Stomach (tissue), 8 donors: ENCODE measurements at regions not wholly inside any gene's neighbourhood (a gene's known extent, or its start where the extent isn't known, plus 50 kb on each side); places are given as distances from the start of the nearest gene placed in this dataset.

Experiments used
- DNase-seq, 2 donors: peaks; one replicate each; pipeline versions ENCODE4 v3.0.0 to v3.0.0-alpha.2; 2013 to 2019
- H3K27ac ChIP-seq, 5 donors: fragments of 200-600 bp in 4 of 5; sonication (generic) in 4 of 5; one replicate each; pipeline ENCODE4 v1.5.1; 2013 to 2019; ENCODE audit warnings: mild to moderate bottlenecking in 1 of 5, moderate library complexity in 1 of 5
- H3K27me3 ChIP-seq, 3 donors: fragments of 200-600 bp; sonication (generic); one replicate each; pipeline ENCODE4 v1.5.1; 2017 to 2019; ENCODE audit warnings: mixed run types in 1 of 3
- H3K36me3 ChIP-seq, 4 donors: fragments of 200-600 bp; sonication (generic); 1 replicate in 3 of 4; 2 replicates in 1 of 4; pipeline ENCODE4 v1.5.1; 2016 to 2019
- H3K4me1 ChIP-seq, 4 donors: fragments of 200-600 bp; sonication (generic); one replicate each; pipeline ENCODE4 v1.5.1; 2016 to 2019
- H3K4me3 ChIP-seq, 4 donors: fragments of 200-600 bp; sonication (generic) in 3 of 4; one replicate each; pipeline ENCODE4 v1.5.1; 2016 to 2019; ENCODE audit warnings: mild to moderate bottlenecking in 1 of 4
- H3K9me3 ChIP-seq, 4 donors: fragments of 200-600 bp; sonication (generic); one replicate each; pipeline ENCODE4 v1.5.1; 2016 to 2019
- CTCF ChIP-seq, 7 experiments: fragments of 450-650 bp in 4 of 7; fragments of 200-600 bp in 3 of 7; sonication (generic) in 3 of 7; IDR thresholded peaks; one replicate each; pipeline ENCODE4 v1.5.1; 2016 to 2019; ENCODE audit warnings: antibody characterized with exemption in 7 of 7, control low read depth in 2 of 7, mild to moderate bottlenecking in 1 of 7
- EP300 ChIP-seq: sonication (generic); formaldehyde crosslinking; IDR thresholded peaks from one replicate; pipeline ENCODE4 v1.6.1; 2017; ENCODE audit warnings: antibody characterized with exemption
- POLR2A ChIP-seq, 4 donors: fragments of 450-650 bp; IDR thresholded peaks; one replicate each; pipeline ENCODE4 v1.6.1; 2016; ENCODE audit warnings: antibody characterized with exemption in 4 of 4, control low read depth in 2 of 4, mild to moderate bottlenecking in 1 of 4, moderate library complexity in 1 of 4
- POLR2AphosphoS5 ChIP-seq, 3 donors: sonication (generic); formaldehyde crosslinking; IDR thresholded peaks; one replicate each; pipeline ENCODE4 v1.6.1; 2016; ENCODE audit warnings: antibody characterized with exemption in 3 of 3
- WGBS, 5 donors: extraction: QIAGEN DNeasy Blood & Tissue Kit in 3 of 5; methylation state at CpG; one replicate each; pipeline versions ENCODE4 v1.1.5 to v1.1.7; 2013 to 2018; 5-methylcytosine and 5-hydroxymethylcytosine counted together
- intact Hi-C: fragments of 100-400 bp; cut with DNase I; formaldehyde crosslinking; loops from one replicate; pipeline ENCODE4 v1.15.1; 2023; ENCODE audit warnings: low total_unique reads
- donor health status: healthy with polysubstance abuse.
- donor health status: Bipolar disorder and iron deficiency.
- donor health status: healthy.

DNA sequence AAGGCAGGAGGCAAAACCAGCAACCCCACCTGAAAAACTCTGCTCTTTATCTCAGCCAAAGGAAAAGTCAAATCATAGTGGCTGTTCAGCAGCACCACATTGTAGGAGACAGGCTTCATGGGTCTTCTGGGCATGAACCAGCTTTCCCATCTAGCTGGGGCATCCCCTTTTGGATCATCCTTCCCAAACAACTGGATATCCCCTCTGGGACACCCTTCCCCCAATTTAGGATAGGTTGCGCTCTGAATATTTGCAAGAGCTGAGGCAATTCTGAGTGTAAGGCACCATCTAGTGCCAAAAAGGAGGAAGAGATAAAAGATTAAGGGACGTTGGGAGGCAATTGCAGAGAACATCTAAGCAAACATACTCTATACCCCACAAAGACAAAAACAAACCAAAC, 295.8 kb downstream of the MATN1 start:
- Histone ChIP-seq H3K4me3 (no peak overlapping the region), H3K36me3 (no peaks in the 10 kb centered on the region), H3K4me1 (no peaks in the 10 kb centered on the region), H3K9me3 (peaks cover 6 to 28% (median 24%) of the 10 kb centered on the region in 4 donors), H3K27me3 (peaks cover 0 to 35% (median 8%) of the 10 kb centered on the region in 3 donors), H3K27ac (no peak overlapping the region)
- DNase-seq: no peak
- WGBS, 5 donors: 42 to 50% (median 45%) methylated on average over 2 of the region's 2 CpGs
- TF ChIP-seq POLR2AphosphoS5 (IDR thresholded peaks at IDR 0.05) (no peak), POLR2A (IDR thresholded peaks at IDR 0.05) (no peak), EP300 (no peak), CTCF (IDR thresholded peaks at IDR 0.05) (no peak)
- intact Hi-C loops: no loop called here

GRCh38 chr1:30425046-30425445, 298.3 kb downstream of the MATN1 start:
- no peak overlapping the region for H3K4me3 ChIP-seq
- no peaks in the 10 kb centered on the region for H3K36me3 ChIP-seq
- peaks cover 0 to 39% (median 16%) of the 10 kb centered on the region in 3 donors for H3K27me3 ChIP-seq
- DNase-seq: no peak
- H3K27ac ChIP-seq: no peak overlapping the region
- TF ChIP-seq CTCF (IDR thresholded peaks at IDR 0.05) (no peak), EP300 (no peak), POLR2AphosphoS5 (IDR thresholded peaks at IDR 0.05) (no peak), POLR2A (IDR thresholded peaks at IDR 0.05) (no peak)
- 61 to 78% (median 76%) methylated on average over 4 of the region's 4 CpGs for WGBS, 5 donors
- H3K9me3 ChIP-seq: peaks cover 6 to 22% (median 21%) of the 10 kb centered on the region in 4 donors
- H3K4me1 ChIP-seq: no peaks in the 10 kb centered on the region
- intact Hi-C loops: no loop called here

DNA sequence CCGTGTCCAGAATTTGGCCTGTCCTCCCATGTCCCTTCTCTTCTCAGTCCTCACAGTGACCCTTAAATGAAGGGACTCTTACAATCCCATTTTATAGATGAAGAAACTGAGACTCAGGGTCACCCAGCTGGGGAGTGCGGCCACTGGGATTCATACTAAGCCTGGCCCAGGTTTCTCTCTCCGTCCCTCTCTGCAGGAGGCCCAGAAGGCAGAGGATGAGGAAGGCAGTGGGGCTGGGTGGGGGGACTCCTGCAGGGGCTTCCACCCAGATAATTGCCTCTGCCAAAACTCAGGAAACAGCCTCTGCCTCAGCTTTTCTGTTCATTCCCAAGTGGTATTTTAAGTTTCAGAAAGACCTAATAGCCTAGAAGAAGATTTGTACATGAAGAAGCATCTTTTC, 299.8 kb downstream of the MATN1 start:
- Histone ChIP-seq H3K9me3 (peaks cover 6 to 17% (median 14%) of the 10 kb centered on the region in 4 donors), H3K4me1 (no peaks in the 10 kb centered on the region), H3K27ac (no peak overlapping the region), H3K27me3 (peaks cover 0 to 39% (median 16%) of the 10 kb centered on the region in 3 donors), H3K36me3 (no peaks in the 10 kb centered on the region), H3K4me3 (no peak overlapping the region)
- TF ChIP-seq EP300 (no peak), POLR2AphosphoS5 (IDR thresholded peaks at IDR 0.05) (no peak), CTCF (IDR thresholded peaks at IDR 0.05) (no peak), POLR2A (IDR thresholded peaks at IDR 0.05) (no peak)
- intact Hi-C loops: no loop called here
- WGBS, 5 donors: 65 to 79% (median 72%) methylated on average over 3 of the region's 3 CpGs
- DNase-seq: no peak

DNA sequence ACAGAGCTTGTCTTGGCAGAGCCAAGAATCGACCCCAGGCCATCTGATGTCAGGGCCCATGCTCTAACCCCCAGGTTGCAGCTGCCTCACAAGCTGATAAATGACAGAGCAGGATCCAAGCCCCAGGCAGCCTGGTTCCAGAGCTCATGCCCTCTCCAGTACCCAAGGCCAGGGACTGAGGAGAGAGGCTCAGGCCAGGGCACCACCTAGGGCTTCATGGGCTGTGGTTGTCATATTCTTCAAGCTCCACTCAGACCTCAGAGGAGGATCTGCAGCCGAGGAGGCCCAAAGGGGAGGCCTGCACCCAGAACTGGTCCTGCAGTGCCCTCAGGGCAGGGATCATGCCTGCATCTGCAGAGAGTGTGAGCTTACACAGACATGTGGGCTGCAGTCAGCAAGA, 301.1 kb downstream of the MATN1 start:
- H3K27ac ChIP-seq: no peak overlapping the region
- H3K4me3 ChIP-seq: no peak overlapping the region
- no peaks in the 10 kb centered on the region for H3K4me1 ChIP-seq
- H3K36me3 ChIP-seq: no peaks in the 10 kb centered on the region
- DNase-seq: no peak
- intact Hi-C loops: no loop called here
- H3K27me3 ChIP-seq: peaks cover 0 to 34% (median 10%) of the 10 kb centered on the region in 3 donors
- peaks cover under 1 to 4% (median 2%) of the 10 kb centered on the region in 4 donors for H3K9me3 ChIP-seq
- no peak for TF ChIP-seq POLR2AphosphoS5 (IDR thresholded peaks at IDR 0.05)
- TF ChIP-seq POLR2A (IDR thresholded peaks at IDR 0.05): no peak
- no peak for TF ChIP-seq EP300
- TF ChIP-seq CTCF (IDR thresholded peaks at IDR 0.05): no peak
- WGBS, 5 donors: 38 to 86% (median 53%) methylated on average over 1 to 2 of the region's 2 CpGs
